BJ (cell line): ENCODE measurements at regions not wholly inside any gene's neighbourhood (a gene's known extent, or its start where the extent isn't known, plus 50 kb on each side); places are given as distances from the start of the nearest gene placed in this dataset.

Source experiments
- CTCF ChIA-PET: fragments of 350-600 bp; formaldehyde crosslinking; extraction: SDS; loops from one replicate; lab custom pipeline; 2021; ENCODE audit warnings: antibody characterized with exemption, inconsistent platforms; lab: Yijun Ruan, JAX
- POLR2A ChIA-PET: fragments of 300-600 bp; sonication (Branson Sonifier 250); formaldehyde crosslinking; extraction: SDS; loops from one replicate; lab custom pipeline; 2021; ENCODE audit warnings: antibody characterized with exemption; lab: Charles Lee
- DNase-seq: peaks from one replicate; pipeline ENCODE4 v3.0.0-alpha.2; 2011; ENCODE audit warnings: low read depth
- H3K27me3 ChIP-seq: 2 replicates; pipeline ENCODE4 v1.6.0; 2011; ENCODE audit warnings: low read length; ENCODE audit not compliant: control insufficient read depth, insufficient read depth
- H3K36me3 ChIP-seq: 2 replicates; pipeline ENCODE4 v1.5.1; 2011; ENCODE audit warnings: low read length; ENCODE audit not compliant: control insufficient read depth, insufficient read depth
- H3K4me3 ChIP-seq: 2 replicates; pipeline ENCODE4 v1.5.1; 2011; ENCODE audit warnings: low read depth, mild to moderate bottlenecking, control low read depth, low read length
- TF ChIP-seq, protein P1 (sequence below): IDR thresholded peaks from 2 replicates; pipeline ENCODE4 v1.5.1; 2011; ENCODE audit warnings: low read depth, mild to moderate bottlenecking, control low read depth, inconsistent platforms, low read length, moderate library complexity; ENCODE audit not compliant: insufficient read depth

DNA sequence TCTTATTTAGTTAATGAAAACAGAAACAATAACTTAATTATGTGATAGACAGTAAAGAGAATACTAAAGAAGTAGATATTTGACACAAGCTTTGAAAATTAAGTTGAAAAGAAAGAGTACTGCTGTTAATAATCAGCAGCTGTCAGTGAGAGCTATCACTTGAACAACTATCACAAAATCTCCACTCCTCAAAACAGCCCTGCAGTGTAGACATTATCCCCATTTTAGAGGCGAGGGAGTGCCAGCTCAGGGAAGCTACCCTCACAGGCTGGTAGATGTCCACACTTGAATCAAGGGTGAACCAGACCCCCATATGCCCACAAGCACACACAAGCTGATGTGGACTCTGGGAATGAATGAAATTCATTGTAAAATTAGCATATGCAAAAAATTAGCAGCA, 248.8 kb downstream of the RHOU start:
- no peaks in the 10 kb centered on the region for H3K36me3 ChIP-seq
- no peak for DNase-seq
- no peaks in the 10 kb centered on the region; the same call in 1 of the 2 replicates for H3K27me3 ChIP-seq
- POLR2A ChIA-PET = no interaction called here
- CTCF ChIA-PET = interaction anchor here (1.1 kb wide), 1 partner anchor 14 kb away, joined by 3 read pairs; no protein-coding TSS in a partner anchor
- H3K4me3 ChIP-seq = no peak overlapping the region
- TF ChIP-seq, protein P1, sequence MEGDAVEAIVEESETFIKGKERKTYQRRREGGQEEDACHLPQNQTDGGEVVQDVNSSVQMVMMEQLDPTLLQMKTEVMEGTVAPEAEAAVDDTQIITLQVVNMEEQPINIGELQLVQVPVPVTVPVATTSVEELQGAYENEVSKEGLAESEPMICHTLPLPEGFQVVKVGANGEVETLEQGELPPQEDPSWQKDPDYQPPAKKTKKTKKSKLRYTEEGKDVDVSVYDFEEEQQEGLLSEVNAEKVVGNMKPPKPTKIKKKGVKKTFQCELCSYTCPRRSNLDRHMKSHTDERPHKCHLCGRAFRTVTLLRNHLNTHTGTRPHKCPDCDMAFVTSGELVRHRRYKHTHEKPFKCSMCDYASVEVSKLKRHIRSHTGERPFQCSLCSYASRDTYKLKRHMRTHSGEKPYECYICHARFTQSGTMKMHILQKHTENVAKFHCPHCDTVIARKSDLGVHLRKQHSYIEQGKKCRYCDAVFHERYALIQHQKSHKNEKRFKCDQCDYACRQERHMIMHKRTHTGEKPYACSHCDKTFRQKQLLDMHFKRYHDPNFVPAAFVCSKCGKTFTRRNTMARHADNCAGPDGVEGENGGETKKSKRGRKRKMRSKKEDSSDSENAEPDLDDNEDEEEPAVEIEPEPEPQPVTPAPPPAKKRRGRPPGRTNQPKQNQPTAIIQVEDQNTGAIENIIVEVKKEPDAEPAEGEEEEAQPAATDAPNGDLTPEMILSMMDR = no peak

DNA sequence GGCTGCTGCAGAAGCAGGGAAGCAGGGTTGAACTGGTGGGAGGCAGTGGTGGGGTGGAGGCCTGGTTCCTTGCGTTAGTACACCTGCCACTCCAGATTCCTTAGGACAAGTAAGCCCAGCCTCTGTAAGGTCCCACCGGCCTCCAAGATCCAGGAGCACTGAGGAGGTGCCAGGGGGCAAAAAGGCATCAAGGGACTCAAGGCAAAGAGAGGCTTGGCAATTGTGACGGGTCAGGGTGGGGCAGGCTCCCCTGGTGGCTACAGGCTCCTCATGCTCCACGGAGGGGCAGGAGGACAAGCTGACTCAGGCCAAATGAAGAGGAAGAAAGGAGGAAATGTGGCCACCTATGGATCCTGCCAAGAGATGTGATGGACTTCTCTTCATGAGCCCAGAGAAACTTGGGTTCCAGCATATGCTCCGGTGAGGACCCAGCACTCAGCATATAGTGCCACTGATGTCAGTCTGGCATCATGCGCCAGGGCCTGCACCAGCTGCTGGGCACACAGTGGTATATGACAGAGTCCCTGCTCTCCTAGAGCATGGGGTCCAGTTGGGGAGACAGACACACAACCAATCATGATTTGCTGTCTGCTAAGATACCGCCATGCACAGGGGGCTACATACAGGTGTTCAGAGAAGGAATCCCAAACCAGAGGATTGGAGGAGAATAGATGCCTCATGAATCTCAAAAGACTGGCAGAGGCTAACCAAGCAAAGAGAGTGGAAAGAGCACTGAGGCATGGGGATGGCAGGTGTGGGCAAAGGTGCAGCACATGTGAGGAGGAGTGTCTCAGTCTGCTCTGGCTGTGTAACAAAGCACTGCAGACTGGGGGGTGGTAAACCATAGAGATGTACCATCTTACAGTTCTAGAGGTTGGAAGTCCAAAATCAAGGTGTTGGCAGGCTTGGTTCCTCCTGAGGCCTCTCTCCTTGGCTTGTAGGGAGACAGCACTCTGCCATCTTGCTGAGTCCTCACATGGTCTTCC, 249.7 kb downstream of the RHOU start:
- no peaks in the 10 kb centered on the region for H3K36me3 ChIP-seq
- H3K27me3 ChIP-seq = no peaks in the 10 kb centered on the region; the same call in 1 of the 2 replicates
- H3K4me3 ChIP-seq = no peak overlapping the region
- ChIA-PET POLR2A (no interaction called here), CTCF (interaction anchor here (1.1 kb wide), 1 partner anchor 15 kb away, joined by 3 read pairs; no protein-coding TSS in a partner anchor)
- TF ChIP-seq, protein P1 = no peak
- DNase-seq = no peak

DNA sequence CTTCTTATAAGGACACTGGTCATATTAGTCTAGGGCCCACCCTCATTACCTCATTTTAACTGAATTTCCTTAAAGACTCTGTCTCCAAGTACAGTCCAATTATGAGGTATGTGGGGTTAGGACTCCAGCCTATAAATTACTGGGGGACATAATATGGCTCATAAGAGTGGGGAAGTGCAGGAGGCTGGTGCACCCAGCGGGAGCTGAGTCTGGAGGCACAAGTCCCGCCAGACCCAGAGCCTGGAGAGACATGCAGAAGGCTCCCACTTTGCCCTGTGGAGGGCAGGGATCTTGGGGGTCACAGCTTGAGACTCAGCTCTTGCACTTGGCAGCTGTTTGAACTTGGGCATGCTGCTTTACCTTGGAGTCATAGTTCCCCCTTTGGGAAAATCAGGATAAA, 250.4 kb downstream of the RHOU start:
- no peaks in the 10 kb centered on the region for H3K36me3 ChIP-seq
- no peaks in the 10 kb centered on the region; the same call in 1 of the 2 replicates for H3K27me3 ChIP-seq
- DNase-seq = no peak
- CTCF ChIA-PET = no interaction called here
- no peak overlapping the region for H3K4me3 ChIP-seq
- POLR2A ChIA-PET = no interaction called here
- TF ChIP-seq, protein P1 = no peak

DNA sequence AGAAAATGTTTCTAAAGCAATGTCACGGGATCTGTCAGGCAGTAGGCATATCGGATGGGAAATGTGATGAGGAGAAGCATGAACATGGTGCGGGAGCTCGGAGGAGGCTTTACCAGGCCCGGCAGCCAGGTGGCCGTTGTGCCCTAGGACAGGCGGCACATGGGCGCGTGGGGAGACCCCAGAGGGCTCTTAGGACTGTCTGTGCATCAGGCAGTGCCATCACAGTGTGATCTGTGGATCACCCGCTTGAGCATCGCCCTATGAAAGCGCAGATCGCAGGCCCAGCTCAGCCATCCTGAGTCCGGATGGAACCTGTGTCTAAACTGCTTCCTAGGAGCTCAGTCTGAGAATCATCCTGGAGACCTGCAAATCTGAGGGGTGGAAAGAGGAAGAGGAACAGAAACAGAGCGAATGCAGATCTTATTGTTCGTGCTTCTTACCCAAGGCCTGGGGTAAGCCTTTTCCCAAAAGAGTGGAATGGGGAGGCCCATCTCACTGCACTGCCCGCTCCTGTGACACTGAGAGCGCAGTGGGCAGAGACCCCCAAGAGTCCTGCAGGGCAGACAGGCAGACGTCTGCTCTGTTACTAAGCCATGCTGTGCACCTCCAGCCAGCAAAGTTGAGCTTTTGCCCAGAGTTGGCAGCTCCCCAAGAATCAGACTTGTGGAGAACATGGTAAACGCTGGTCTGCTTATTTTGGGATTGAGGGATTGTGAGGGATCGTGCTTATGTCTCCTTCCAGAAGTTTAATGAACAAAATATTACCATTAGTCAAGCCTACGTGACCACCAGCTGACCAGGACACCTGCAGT, 251.0 kb downstream of the RHOU start:
- no peak for DNase-seq
- POLR2A ChIA-PET = no interaction called here
- Histone ChIP-seq H3K4me3 (no peak overlapping the region), H3K27me3 (no peaks in the 10 kb centered on the region; the same call in 1 of the 2 replicates), H3K36me3 (no peaks in the 10 kb centered on the region)
- TF ChIP-seq, protein P1 = no peak
- CTCF ChIA-PET = no interaction called here

DNA sequence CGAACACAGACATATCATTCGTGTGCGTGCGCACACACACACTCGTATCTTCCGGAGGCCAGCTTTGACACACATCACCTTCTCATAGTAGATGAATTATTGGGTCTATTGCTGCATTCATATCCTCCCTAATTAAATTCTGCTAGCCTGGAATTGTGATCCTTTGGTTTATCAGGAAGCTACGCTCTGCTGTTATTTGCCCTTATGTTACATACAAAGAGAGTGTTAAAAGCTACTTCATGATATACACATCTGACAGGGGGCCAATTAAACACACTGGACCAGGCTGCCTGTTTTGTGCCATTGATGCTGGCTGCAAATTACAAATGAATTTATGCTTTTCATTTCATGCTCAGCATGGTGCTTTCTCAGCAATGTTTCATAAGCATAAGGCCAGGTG, 252.0 kb downstream of the RHOU start:
- Histone ChIP-seq H3K27me3 (no peaks in the 10 kb centered on the region; the same call in 1 of the 2 replicates), H3K36me3 (no peaks in the 10 kb centered on the region), H3K4me3 (no peak overlapping the region)
- POLR2A ChIA-PET = no interaction called here
- no peak for DNase-seq
- CTCF ChIA-PET = no interaction called here
- TF ChIP-seq, protein P1 = no peak
